GM18907 (cell line): ENCODE measurements at regions not wholly inside any gene's neighbourhood (a gene's known extent, or its start where the extent isn't known, plus 50 kb on each side); places are given as distances from the start of the nearest gene placed in this dataset.
"Not testable (repeated sequence)": the region's sequence is repeated elsewhere in the genome, so short reads cannot be mapped to it uniquely, and the experiment has no call there.

ENCODE experiments used
- ATAC-seq: cut with Tn5 transposase; IDR thresholded peaks from one replicate; pipeline ENCODE4 v1.9.1; 2021; ENCODE audit warnings: mild to moderate bottlenecking, moderate library complexity; ENCODE audit not compliant: unreplicated experiment

GRCh38 chr6:75031102-75031501 lies 174.8 kb downstream of the COL12A1 start:
- not testable (repeated sequence) for ATAC-seq

GRCh38 chr6:75029333-75029732 lies 176.5 kb downstream of the COL12A1 start:
- ATAC-seq = no peak

DNA sequence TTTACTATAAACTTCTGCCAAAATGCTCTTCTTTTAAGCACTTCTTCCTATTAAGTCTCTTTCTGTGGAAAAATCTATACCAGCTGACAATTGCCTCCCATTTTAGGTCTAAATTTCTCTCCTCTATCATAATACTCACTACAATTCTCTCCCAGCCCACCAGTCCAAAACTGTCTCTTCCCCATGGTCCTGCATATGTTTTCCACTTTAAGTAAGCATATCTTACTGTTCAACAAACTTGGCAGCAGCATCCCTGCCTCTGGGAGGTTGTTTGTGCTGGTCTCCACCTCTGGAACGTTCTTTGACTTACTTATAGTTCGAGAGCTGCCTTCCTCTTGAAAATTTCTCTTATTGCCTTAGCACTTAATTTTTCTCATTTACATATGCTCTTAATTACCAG lies 180.5 kb downstream of the COL12A1 start:
- ATAC-seq = no peak

DNA sequence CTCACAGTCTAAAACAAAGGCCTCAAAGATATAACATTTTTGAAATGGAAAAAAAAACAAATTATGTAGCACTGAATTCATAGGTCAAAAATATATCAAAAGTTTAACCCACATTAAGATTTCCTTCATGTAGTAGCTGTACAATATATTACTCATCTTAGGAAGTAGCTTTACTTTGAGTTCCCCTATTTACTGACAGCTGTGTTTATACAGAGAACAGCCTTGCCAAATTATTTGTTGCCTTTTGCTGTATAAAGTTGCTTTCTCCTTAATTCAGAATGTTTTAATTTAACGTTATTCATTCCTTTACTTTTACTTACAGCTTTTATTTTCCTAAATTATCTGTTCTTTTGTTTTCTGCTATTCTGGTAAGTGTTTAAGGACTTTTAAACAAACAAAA lies 181.0 kb downstream of the COL12A1 start:
- no peak for ATAC-seq

DNA sequence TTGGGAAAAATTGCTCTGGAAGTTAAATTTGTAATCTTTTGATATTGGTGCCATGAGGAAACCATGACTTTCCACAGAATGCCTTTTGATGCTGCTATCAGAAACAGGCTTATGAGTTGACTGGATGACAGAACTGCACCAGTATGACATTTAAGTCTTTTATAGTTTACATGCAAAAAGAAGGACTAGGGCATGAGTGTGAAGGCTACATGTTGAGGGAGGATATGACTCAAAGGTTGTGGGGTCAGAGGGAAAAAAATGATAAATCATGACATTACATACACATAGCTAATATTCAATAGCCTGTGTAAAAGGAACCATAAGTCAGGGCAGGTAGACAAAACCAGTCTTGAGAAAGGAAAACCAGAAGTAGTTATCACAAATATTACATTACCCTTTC lies 182.2 kb downstream of the COL12A1 start:
- ATAC-seq = no peak

DNA sequence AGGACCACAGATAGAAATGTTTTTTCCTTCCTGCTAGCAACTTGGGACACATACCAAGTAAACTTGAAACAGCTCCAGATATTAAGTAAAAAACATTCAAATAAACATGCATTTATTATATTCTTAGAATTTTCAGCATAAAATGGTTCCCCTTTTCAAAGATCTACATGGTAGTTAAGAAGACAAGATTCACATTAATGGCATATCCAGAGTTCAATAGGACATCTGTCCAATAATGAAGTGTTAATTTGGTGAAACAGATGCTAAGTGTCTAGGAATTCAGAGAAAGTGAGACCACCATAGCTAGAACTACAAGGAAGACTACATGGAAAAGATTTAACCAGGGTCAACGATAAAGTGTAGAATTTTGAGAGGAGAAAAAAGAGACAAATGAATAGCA lies 184.9 kb downstream of the COL12A1 start:
- no peak for ATAC-seq

DNA sequence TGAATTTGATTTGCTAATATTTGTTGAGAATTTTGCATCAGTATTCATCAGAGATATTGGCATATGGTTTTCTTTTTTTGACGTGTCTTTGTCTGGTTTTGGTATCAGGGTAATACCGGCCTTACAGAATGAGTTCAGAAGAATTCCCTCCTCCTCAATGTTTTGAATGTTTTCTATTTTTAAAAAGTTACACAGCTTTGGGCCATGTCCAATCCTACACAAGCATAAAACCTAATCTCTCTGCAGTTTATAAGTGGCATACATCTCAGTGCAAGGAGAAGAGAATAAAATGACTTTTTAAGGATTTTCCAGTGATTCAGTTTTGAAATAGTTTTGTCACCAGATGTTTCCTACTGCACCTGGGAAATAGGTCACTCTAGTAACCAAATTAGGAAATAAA lies 185.5 kb downstream of the COL12A1 start:
- ATAC-seq = no peak

- ATAC-seq = no peak
These were observed 193.8 kb downstream of the COL12A1 start for GRCh38 chr6:75012018-75012417.

DNA sequence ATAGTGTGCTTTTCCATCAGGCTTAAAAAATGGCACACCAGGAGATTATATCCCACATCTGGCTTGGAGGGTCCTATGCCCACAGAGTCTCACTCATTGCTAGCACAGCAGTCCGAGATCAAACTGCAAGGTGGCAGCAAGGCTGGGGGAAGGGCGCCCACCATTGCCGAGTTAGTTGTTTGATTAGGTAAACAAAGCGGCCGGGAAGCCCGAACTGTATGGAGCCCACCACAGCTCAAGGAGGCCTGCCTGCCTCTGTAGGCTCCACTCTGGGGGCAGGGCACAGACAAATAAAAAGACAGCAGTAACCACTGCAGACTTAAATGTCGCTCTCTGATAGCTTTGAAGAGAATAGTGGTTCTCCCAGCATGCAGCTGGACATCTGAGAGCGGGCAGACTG lies 201.9 kb downstream of the COL12A1 start:
- ATAC-seq = not testable (repeated sequence)

DNA sequence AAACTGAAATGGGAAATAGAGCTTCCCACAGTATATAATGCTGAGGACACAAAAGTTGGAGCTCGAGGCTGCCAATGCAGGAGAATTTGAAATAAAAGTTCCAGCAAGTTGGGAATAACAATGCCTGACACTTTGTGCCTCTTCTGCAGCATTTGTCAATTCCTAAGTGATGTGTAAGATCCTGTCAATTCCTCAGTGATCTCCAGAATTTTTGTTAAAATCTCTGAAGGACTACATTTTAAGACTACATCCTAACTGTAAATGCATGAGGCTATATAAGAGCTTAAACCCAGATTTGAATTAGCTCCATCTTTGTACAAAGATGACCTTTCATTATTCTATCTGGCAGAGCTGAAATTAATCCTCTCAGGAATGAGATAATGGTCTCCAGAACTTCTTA lies 208.2 kb downstream of the COL12A1 start:
- no peak for ATAC-seq

DNA sequence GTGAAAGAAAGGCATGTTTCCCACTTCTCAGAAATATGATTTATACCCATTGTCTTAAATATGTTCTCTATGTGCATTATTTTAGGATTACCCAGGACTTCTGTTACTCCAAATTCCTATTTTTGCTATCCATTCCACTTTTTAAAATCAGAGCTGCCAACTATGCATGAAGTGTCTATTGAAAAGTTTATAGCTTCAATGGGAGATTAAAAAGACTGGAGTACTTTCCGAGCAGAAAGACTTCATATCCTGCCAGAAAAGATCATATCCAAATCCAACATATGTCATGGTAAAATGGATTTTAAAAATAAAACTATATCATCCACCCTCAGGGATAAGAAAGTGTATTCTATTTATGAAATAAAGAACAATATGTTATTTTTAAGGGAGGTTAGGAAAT lies 212.7 kb downstream of the COL12A1 start:
- no peak for ATAC-seq

DNA sequence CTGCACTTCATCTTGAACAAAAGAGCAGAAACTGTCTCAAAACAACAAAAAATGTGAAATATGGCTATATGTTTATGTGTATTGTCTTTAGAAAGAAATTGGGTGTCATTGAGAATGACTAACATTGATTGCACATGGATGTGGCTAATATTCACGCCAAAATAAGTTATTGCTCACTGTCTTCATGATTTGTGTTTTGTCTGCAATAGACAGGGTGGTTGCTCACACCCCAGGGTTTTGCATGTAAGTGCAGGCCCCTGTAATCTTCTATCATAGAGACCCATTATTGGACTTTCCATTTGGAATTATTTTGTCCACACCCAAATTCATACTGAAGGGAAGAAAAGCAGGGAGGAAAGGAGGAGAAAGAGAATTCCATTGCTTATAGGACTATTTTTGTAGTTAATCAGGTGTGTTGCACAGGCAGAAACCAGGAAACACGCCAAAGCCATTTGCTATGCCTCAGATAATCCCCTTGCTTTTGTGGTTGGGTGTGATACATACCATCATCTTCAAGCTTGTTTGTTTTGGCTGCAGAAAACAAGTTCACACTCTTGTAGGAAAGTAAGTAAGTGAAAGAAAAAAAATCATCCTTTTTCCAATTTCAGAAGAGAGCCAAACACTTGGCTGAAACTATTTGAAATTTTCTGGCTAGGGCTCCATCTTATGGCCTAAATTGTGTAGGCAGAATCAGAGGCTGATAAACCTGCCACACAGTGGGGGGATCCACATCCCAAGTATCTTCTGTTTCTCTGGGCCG lies 214.1 kb downstream of the COL12A1 start:
- ATAC-seq = no peak

- no peak for ATAC-seq
These were observed 226.6 kb downstream of the COL12A1 start for GRCh38 chr6:74979065-74979766.

GRCh38 chr6:74976701-74977100 lies 229.2 kb downstream of the COL12A1 start:
- no peak for ATAC-seq

DNA sequence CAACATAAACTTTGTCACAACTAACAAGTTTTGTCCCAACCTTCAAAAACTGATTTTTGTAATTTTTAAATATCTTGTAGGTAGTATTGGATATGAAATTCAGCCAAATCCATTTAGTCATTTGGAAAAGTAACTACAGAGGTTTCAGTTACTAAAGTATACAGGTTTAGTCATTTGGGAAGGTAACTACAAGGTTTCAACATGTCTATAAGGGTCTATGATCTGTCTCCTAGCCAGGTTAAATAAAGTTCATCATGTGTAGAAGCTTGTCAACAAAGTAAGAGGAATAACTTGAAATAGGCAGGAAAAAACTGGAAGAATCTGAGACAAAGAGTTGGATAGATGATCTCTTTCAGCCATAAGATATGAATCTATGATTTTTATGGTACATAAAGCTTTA lies 229.8 kb downstream of the COL12A1 start:
- no peak for ATAC-seq

DNA sequence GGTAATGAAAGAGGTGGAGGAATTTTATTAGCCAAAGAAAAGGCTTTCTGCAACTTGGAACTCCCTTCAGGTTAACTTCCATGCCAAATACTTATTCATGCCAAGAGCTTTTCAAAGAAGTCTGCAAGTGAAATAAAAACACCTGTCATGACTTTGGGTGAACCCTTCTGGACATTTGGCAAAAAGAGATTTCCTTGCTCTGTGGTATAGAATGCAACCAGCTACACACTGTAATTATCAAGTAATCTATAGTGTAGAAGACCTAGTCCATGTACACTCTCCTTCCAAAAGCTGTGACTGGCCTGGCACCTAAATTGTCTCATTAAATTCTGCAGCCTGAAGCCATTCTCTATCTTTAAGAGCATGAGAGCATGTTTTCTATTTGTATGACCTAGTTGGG lies 232.3 kb downstream of the COL12A1 start:
- no peak for ATAC-seq

GRCh38 chr6:74971633-74972032 lies 234.2 kb downstream of the COL12A1 start:
- ATAC-seq = no peak

GRCh38 chr6:74969591-74970267 lies 236.1 kb downstream of the COL12A1 start:
- ATAC-seq = no peak

GRCh38 chr6:74967821-74968220 lies 238.0 kb downstream of the COL12A1 start:
- ATAC-seq = no peak

- no peak for ATAC-seq
These were observed 239.1 kb downstream of the COL12A1 start for GRCh38 chr6:74966712-74967111.

DNA sequence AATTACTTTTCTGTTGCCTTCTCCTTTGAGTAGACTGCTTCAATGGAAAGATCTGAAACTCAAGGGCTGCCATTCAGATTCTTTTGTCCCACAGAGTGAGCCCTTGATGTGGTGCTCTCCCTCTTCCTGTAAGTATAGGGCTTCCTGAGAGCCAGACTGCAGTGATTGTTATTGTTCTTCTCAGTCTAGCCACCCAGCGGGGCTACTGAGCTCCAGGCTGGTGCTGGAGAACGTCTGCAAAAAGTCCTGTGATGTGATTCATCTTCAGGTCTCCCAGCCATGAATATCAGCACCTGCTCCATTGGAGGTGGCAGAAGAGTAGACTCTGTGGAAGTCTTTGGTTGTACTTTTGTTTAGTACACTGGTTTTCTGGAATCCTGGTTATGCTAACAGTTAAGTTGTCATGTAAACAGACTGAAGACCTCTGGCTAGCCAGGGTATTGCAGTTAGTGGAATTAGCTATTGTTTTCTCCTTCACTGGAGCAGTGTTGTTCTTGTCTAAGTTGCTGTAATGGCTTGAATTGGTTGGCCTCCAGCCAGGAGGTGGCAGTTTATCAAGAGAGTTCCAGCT lies 240.9 kb downstream of the COL12A1 start:
- no peak for ATAC-seq
